Stomach (tissue), 8 donors: ENCODE measurements at regions not wholly inside any gene's neighbourhood (a gene's known extent, or its start where the extent isn't known, plus 50 kb on each side); places are given as distances from the start of the nearest gene placed in this dataset.

Experiments
- DNase-seq, 2 donors: peaks; one replicate each; pipeline versions ENCODE4 v3.0.0 to v3.0.0-alpha.2; 2013 to 2019
- H3K27ac ChIP-seq, 5 donors: fragments of 200-600 bp in 4 of 5; sonication (generic) in 4 of 5; one replicate each; pipeline ENCODE4 v1.5.1; 2013 to 2019; ENCODE audit warnings: mild to moderate bottlenecking in 1 of 5, moderate library complexity in 1 of 5
- H3K27me3 ChIP-seq, 3 donors: fragments of 200-600 bp; sonication (generic); one replicate each; pipeline ENCODE4 v1.5.1; 2017 to 2019; ENCODE audit warnings: mixed run types in 1 of 3
- H3K36me3 ChIP-seq, 4 donors: fragments of 200-600 bp; sonication (generic); 1 replicate in 3 of 4; 2 replicates in 1 of 4; pipeline ENCODE4 v1.5.1; 2016 to 2019
- H3K4me1 ChIP-seq, 4 donors: fragments of 200-600 bp; sonication (generic); one replicate each; pipeline ENCODE4 v1.5.1; 2016 to 2019
- H3K4me3 ChIP-seq, 4 donors: fragments of 200-600 bp; sonication (generic) in 3 of 4; one replicate each; pipeline ENCODE4 v1.5.1; 2016 to 2019; ENCODE audit warnings: mild to moderate bottlenecking in 1 of 4
- H3K9me3 ChIP-seq, 4 donors: fragments of 200-600 bp; sonication (generic); one replicate each; pipeline ENCODE4 v1.5.1; 2016 to 2019
- EP300 ChIP-seq: sonication (generic); formaldehyde crosslinking; IDR thresholded peaks from one replicate; pipeline ENCODE4 v1.6.1; 2017; ENCODE audit warnings: antibody characterized with exemption
- POLR2A ChIP-seq, 4 donors: fragments of 450-650 bp; IDR thresholded peaks; one replicate each; pipeline ENCODE4 v1.6.1; 2016; ENCODE audit warnings: antibody characterized with exemption in 4 of 4, control low read depth in 2 of 4, mild to moderate bottlenecking in 1 of 4, moderate library complexity in 1 of 4
- POLR2AphosphoS5 ChIP-seq, 3 donors: sonication (generic); formaldehyde crosslinking; IDR thresholded peaks; one replicate each; pipeline ENCODE4 v1.6.1; 2016; ENCODE audit warnings: antibody characterized with exemption in 3 of 3
- WGBS, 5 donors: extraction: QIAGEN DNeasy Blood & Tissue Kit in 3 of 5; methylation state at CpG; one replicate each; pipeline versions ENCODE4 v1.1.5 to v1.1.7; 2013 to 2018; 5-methylcytosine and 5-hydroxymethylcytosine counted together
- intact Hi-C: fragments of 100-400 bp; cut with DNase I; formaldehyde crosslinking; loops from one replicate; pipeline ENCODE4 v1.15.1; 2023; ENCODE audit warnings: low total_unique reads
- TF ChIP-seq, protein P1 (sequence below), 7 experiments: fragments of 450-650 bp in 4 of 7; fragments of 200-600 bp in 3 of 7; sonication (generic) in 3 of 7; IDR thresholded peaks; one replicate each; pipeline ENCODE4 v1.5.1; 2016 to 2019; ENCODE audit warnings: antibody characterized with exemption in 7 of 7, control low read depth in 2 of 7, mild to moderate bottlenecking in 1 of 7
- donor health status: healthy with polysubstance abuse.
- donor health status: Bipolar disorder and iron deficiency.
- donor health status: healthy.

DNA sequence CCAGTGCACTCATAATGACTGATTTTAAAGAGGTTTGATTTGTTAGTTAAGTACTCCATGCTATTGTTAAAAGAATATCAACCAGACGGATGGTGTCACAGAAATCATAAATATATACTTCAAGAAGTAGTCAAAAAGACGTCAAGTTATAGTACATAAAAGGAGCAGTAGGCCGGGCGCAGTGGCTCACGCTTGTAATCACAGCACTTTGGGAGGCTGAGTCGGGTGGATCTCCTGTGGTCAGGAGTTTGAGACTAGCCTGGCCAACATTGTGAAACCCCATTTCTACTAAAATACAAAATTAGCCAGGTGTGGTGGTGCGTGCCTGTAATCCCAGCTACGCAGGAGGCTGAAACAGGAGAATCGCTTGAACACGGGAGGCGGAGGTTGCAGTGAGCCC is 721.7 kb downstream of the JRKL start:
- no peak for DNase-seq
- H3K27me3 ChIP-seq: no peaks in the 10 kb centered on the region
- H3K27ac ChIP-seq: no peak overlapping the region
- TF ChIP-seq, protein P1, sequence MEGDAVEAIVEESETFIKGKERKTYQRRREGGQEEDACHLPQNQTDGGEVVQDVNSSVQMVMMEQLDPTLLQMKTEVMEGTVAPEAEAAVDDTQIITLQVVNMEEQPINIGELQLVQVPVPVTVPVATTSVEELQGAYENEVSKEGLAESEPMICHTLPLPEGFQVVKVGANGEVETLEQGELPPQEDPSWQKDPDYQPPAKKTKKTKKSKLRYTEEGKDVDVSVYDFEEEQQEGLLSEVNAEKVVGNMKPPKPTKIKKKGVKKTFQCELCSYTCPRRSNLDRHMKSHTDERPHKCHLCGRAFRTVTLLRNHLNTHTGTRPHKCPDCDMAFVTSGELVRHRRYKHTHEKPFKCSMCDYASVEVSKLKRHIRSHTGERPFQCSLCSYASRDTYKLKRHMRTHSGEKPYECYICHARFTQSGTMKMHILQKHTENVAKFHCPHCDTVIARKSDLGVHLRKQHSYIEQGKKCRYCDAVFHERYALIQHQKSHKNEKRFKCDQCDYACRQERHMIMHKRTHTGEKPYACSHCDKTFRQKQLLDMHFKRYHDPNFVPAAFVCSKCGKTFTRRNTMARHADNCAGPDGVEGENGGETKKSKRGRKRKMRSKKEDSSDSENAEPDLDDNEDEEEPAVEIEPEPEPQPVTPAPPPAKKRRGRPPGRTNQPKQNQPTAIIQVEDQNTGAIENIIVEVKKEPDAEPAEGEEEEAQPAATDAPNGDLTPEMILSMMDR (IDR thresholded peaks at IDR 0.05): no peak
- TF ChIP-seq POLR2AphosphoS5 (IDR thresholded peaks at IDR 0.05) (no peak), EP300 (no peak), POLR2A (IDR thresholded peaks at IDR 0.05) (no peak)
- H3K9me3 ChIP-seq: peaks cover 0 to 7% (median 1%) of the 10 kb centered on the region in 4 donors
- H3K36me3 ChIP-seq: no peaks in the 10 kb centered on the region
- no peak overlapping the region for H3K4me3 ChIP-seq
- no peaks in the 10 kb centered on the region for H3K4me1 ChIP-seq
- 86 to 90% (median 87%) methylated on average over 11 of the region's 11 CpGs for WGBS, 5 donors
- intact Hi-C loops: no loop called here

- H3K4me1 ChIP-seq: no peaks in the 10 kb centered on the region
- 39 to 55% (median 48%) methylated on average over 2 of the region's 2 CpGs for WGBS, 5 donors
- DNase-seq: no peak
- H3K27ac ChIP-seq: no peak overlapping the region
- TF ChIP-seq, protein P1 (IDR thresholded peaks at IDR 0.05): no peak
- TF ChIP-seq POLR2AphosphoS5 (IDR thresholded peaks at IDR 0.05) (no peak), EP300 (no peak), POLR2A (IDR thresholded peaks at IDR 0.05) (no peak)
- intact Hi-C loops: no loop called here
- H3K36me3 ChIP-seq: no peaks in the 10 kb centered on the region
- H3K27me3 ChIP-seq: no peaks in the 10 kb centered on the region
- H3K4me3 ChIP-seq: no peak overlapping the region
- H3K9me3 ChIP-seq: no peaks in the 10 kb centered on the region
These were observed 728.9 kb downstream of the JRKL start for GRCh38 chr11:97118614-97119200.

GRCh38 chr11:97123237-97123636 is 733.4 kb downstream of the JRKL start:
- Histone ChIP-seq H3K4me3 (no peak overlapping the region), H3K27me3 (no peaks in the 10 kb centered on the region), H3K27ac (no peak overlapping the region), H3K4me1 (no peaks in the 10 kb centered on the region), H3K36me3 (no peaks in the 10 kb centered on the region), H3K9me3 (peaks cover 0 to 7% (median 2%) of the 10 kb centered on the region in 4 donors)
- DNase-seq: no peak
- 12 to 27% (median 25%) methylated on average over 2 of the region's 2 CpGs for WGBS, 5 donors
- intact Hi-C loops: no loop called here
- TF ChIP-seq, protein P1 (IDR thresholded peaks at IDR 0.05): no peak

DNA sequence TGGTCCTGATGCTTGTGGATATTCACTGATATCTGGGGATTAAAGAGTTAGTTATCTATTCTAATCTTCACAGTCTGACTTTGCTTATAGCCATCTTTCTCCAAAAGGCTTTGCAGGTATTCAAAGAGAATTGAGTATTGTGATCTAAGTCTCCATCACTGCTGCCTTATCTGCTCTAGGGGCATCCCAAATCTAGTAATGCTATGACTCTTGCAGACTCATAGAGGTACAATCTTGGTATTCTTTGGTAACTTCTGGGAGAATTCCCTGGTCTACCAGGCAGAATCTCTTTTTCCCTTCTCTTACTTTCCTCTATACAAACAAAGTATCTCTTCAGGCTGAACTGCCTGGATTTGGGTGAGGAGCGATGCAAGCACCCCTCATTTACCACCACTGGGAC is 746.3 kb downstream of the JRKL start:
- Histone ChIP-seq H3K4me1 (no peaks in the 10 kb centered on the region), H3K4me3 (no peak overlapping the region), H3K36me3 (no peaks in the 10 kb centered on the region), H3K27me3 (no peaks in the 10 kb centered on the region), H3K27ac (no peak overlapping the region), H3K9me3 (peaks cover 0 to 9% (median 5%) of the 10 kb centered on the region in 4 donors)
- DNase-seq: no peak
- TF ChIP-seq POLR2AphosphoS5 (IDR thresholded peaks at IDR 0.05) (no peak), EP300 (no peak), POLR2A (IDR thresholded peaks at IDR 0.05) (no peak)
- TF ChIP-seq, protein P1 (IDR thresholded peaks at IDR 0.05): no peak
- WGBS, 5 donors: 79 to 100% (median 93%) methylated on average over 1 of the region's 1 CpG
- intact Hi-C loops: no loop called here
